PC-9 (cell line): ENCODE measurements at regions not wholly inside any gene's neighbourhood (a gene's known extent, or its start where the extent isn't known, plus 50 kb on each side); places are given as distances from the start of the nearest gene placed in this dataset.

ENCODE experiments used
- BruUV-seq: library from RNA; stranded (reverse); fragments of 400-500 nt; replicated peaks from 2 replicates; lab custom pipeline; 2021; lab: Mats Ljungman, UMichigan
- CTCF ChIA-PET: fragments of 300-600 bp; sonication (Branson Sonifier 250); formaldehyde crosslinking; loops from one replicate; lab custom pipeline; 2022; ENCODE audit warnings: antibody characterized with exemption; lab: Charles Lee
- POLR2A ChIA-PET: fragments of 300-600 bp; sonication (Branson Sonifier 250); formaldehyde crosslinking; loops from one replicate; lab custom pipeline; 2022; ENCODE audit warnings: antibody characterized with exemption; ENCODE audit not compliant: unreplicated experiment; lab: Charles Lee
- DNase-seq, 2 experiments: peaks; one replicate each; pipeline versions ENCODE4 v3.0.0 to v3.0.0-alpha.2; 2015 to 2022; ENCODE audit warnings: mixed read lengths in 1 of 2
- H2AFZ ChIP-seq: fragments of 200-600 bp; sonication (generic); 2 replicates; pipeline ENCODE4 v1.8.1; 2017; ENCODE audit warnings: antibody characterized with exemption
- H3F3A ChIP-seq: fragments of 200-600 bp; sonication (generic); 2 replicates; pipeline ENCODE4 v1.8.1; 2017; ENCODE audit warnings: antibody characterized with exemption, mild to moderate bottlenecking, low read depth; ENCODE audit not compliant: insufficient read depth
- H3K27ac ChIP-seq: fragments of 200-600 bp; sonication (generic); 2 replicates; pipeline ENCODE4 v1.6.1; 2016; ENCODE audit warnings: mixed run types
- H3K27me3 ChIP-seq: fragments of 200-600 bp; sonication (generic); 2 replicates; pipeline ENCODE4 v1.6.1; 2016; ENCODE audit warnings: low read depth, mixed run types; ENCODE audit not compliant: insufficient read depth
- H3K36me3 ChIP-seq: fragments of 200-600 bp; sonication (generic); 2 replicates; pipeline ENCODE4 v1.6.1; 2016; ENCODE audit warnings: low read depth, mixed run types
- H3K4me1 ChIP-seq: fragments of 200-600 bp; sonication (generic); replicated peaks from 2 replicates; pipeline ENCODE4 v1.6.1; 2016; ENCODE audit warnings: mixed run types; ENCODE audit not compliant: insufficient read depth
- H3K4me2 ChIP-seq: fragments of 200-600 bp; sonication (generic); 2 replicates; pipeline ENCODE4 v1.6.1; 2017; ENCODE audit warnings: mixed run types
- H3K4me3 ChIP-seq: fragments of 200-600 bp; sonication (generic); 2 replicates; pipeline ENCODE4 v1.6.1; 2016; ENCODE audit warnings: mixed run types
- H3K79me2 ChIP-seq: fragments of 200-600 bp; sonication (generic); 2 replicates; pipeline ENCODE4 v1.6.1; 2017; ENCODE audit warnings: low read depth, mixed run types
- H3K9me2 ChIP-seq: fragments of 200-600 bp; sonication (generic); 2 replicates; pipeline ENCODE4 v1.8.1; 2017; ENCODE audit warnings: mild to moderate bottlenecking; ENCODE audit not compliant: insufficient read depth
- H3K9me3 ChIP-seq: fragments of 200-600 bp; sonication (generic); 2 replicates; pipeline ENCODE4 v1.8.1; 2016; ENCODE audit warnings: low read depth; ENCODE audit not compliant: insufficient read depth
- H4K20me1 ChIP-seq: fragments of 200-600 bp; sonication (generic); 2 replicates; pipeline ENCODE4 v1.8.1; 2017; ENCODE audit not compliant: insufficient read depth
- EZH2 ChIP-seq: fragments of 200-600 bp; sonication (generic); IDR thresholded peaks from 2 replicates; pipeline ENCODE4 v1.8.0; 2017; ENCODE audit warnings: antibody characterized with exemption, low read depth
- intact Hi-C: fragments of 100-400 bp; cut with micrococcal nuclease; formaldehyde crosslinking; loops from one replicate; pipeline ENCODE4 v1.10.0; 2022; ENCODE audit not compliant: unreplicated experiment
- TF ChIP-seq, protein P1 (sequence below): fragments of 200-600 bp; sonication (generic); conservative IDR thresholded peaks from 2 replicates; pipeline ENCODE4 v1.6.1; 2017; ENCODE audit warnings: mixed run types, antibody characterized with exemption, mild to moderate bottlenecking, moderate library complexity

DNA sequence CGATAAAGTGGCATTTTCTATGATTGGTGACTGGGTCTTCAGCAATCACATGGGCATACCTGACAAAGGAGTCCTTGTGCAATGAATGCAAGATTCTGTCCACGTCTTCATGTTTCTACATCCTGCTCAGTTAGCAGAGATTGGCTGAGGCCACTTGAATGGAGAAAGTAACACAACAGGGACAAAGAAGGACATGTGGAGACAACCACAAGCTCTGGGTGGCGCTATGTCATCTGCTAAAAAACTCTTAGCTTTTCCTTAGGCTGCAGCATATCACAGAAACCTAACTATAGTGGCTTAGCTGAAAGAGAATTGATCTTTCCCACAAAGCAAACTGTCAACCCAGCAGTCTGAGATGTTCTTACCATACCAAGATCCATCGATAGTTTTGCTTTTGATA, 1109.7 kb downstream of the SOCS6 start:
- no peak for DNase-seq
- BruUV-seq = no TSS peak
- Histone ChIP-seq H2AFZ (no peak overlapping the region), H3K9me2 (no peaks in the 10 kb centered on the region), H3K4me2 (no peak overlapping the region), H3K36me3 (no peaks in the 10 kb centered on the region), H3K27me3 (no peaks in the 10 kb centered on the region), H3K4me3 (no peak overlapping the region), H3K9me3 (no peaks in the 10 kb centered on the region), H3K27ac (no peak overlapping the region), H4K20me1 (no peaks in the 10 kb centered on the region), H3K79me2 (no peaks in the 10 kb centered on the region), H3F3A (no peaks in the 10 kb centered on the region), H3K4me1 (no peaks in the 10 kb centered on the region)
- intact Hi-C loops = no loop called here
- TF ChIP-seq, protein P1, sequence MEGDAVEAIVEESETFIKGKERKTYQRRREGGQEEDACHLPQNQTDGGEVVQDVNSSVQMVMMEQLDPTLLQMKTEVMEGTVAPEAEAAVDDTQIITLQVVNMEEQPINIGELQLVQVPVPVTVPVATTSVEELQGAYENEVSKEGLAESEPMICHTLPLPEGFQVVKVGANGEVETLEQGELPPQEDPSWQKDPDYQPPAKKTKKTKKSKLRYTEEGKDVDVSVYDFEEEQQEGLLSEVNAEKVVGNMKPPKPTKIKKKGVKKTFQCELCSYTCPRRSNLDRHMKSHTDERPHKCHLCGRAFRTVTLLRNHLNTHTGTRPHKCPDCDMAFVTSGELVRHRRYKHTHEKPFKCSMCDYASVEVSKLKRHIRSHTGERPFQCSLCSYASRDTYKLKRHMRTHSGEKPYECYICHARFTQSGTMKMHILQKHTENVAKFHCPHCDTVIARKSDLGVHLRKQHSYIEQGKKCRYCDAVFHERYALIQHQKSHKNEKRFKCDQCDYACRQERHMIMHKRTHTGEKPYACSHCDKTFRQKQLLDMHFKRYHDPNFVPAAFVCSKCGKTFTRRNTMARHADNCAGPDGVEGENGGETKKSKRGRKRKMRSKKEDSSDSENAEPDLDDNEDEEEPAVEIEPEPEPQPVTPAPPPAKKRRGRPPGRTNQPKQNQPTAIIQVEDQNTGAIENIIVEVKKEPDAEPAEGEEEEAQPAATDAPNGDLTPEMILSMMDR = peak; percentile 35; the same call in 1 of the 2 replicates
- no peak for TF ChIP-seq EZH2
- ChIA-PET POLR2A (no interaction called here), CTCF (no interaction called here)

DNA sequence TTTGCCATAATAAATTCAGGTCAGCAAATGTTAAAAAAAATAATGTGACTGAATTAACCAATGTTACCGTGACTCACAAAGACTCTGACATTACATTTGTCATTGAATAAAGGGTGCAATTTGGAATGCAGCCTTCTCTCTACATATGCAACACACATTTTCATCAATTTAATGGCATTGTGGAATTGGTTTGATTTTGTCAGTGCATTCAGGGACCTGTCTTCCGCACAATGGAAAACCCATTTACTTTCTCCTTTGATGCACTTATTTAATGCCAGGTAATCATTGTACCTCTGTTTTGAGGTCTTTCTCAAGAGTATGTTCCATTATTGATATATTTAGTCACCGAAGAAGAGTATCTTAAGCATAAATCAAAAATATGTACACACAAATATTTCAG, 1099.3 kb downstream of the SOCS6 start:
- POLR2A ChIA-PET = no interaction called here
- Histone ChIP-seq H3K9me3 (no peaks in the 10 kb centered on the region), H3K27ac (no peak overlapping the region), H3K79me2 (no peaks in the 10 kb centered on the region), H3K27me3 (no peaks in the 10 kb centered on the region), H3K9me2 (no peaks in the 10 kb centered on the region), H3K4me2 (no peak overlapping the region), H3F3A (no peaks in the 10 kb centered on the region), H3K4me1 (no peaks in the 10 kb centered on the region), H4K20me1 (no peaks in the 10 kb centered on the region), H3K4me3 (no peak overlapping the region), H2AFZ (no peak overlapping the region), H3K36me3 (no peaks in the 10 kb centered on the region)
- intact Hi-C loops = no loop called here
- CTCF ChIA-PET = no interaction called here
- BruUV-seq = no TSS peak
- TF ChIP-seq EZH2 = no peak
- TF ChIP-seq, protein P1 = no peak
- no peak for DNase-seq

DNA sequence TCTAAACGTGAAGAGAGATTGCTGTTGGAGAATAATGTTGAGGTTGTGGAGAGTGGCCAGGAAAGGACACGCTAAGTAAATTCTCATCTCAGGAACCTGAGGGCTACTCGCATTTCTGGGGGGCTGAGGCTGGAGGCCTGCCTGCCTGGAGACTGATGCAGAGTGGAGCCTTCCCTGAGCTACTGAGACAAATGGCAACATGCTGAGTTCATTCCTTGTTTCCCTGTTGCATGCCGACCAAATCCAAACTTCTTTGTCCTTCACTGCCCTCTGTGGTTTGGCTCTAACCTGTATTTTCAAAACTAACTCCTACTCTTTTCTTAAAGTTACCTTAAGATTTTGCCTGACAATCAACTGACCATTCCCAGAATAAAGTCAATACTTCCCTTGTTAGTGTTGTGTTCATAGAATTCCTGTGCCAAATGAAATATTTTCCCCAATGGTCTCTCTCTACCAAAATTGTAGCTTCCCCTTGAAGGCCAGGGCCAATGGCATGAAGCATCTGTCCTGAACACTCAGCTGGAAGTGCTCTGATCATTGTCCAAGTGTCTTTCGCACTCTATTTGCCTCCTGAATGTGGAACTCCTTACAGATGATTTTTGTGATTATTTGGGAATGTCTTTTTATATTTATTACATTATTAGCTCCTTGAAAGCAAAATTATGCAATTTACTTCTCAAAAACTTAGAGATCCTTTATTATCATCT, 1085.6 kb downstream of the SOCS6 start:
- TF ChIP-seq EZH2 = no peak
- TF ChIP-seq, protein P1 = no peak
- no peaks in the 10 kb centered on the region for H3K9me3 ChIP-seq
- H3F3A ChIP-seq = no peaks in the 10 kb centered on the region
- H4K20me1 ChIP-seq = no peaks in the 10 kb centered on the region
- no peaks in the 10 kb centered on the region for H3K4me1 ChIP-seq
- no peak overlapping the region for H3K27ac ChIP-seq
- H3K4me3 ChIP-seq = no peak overlapping the region
- intact Hi-C loops = no loop called here
- H3K27me3 ChIP-seq = no peaks in the 10 kb centered on the region
- CTCF ChIA-PET = no interaction called here
- no peak for DNase-seq
- H3K9me2 ChIP-seq = no peaks in the 10 kb centered on the region
- H2AFZ ChIP-seq = no peak overlapping the region
- H3K4me2 ChIP-seq = 0 out of 2 replicates have a peak overlapping the region, but pooled peaks have one; percentile 4
- H3K79me2 ChIP-seq = no peaks in the 10 kb centered on the region
- H3K36me3 ChIP-seq = no peaks in the 10 kb centered on the region
- no TSS peak for BruUV-seq
- POLR2A ChIA-PET = no interaction called here
